Upper lobe of left lung (tissue), 4 donors: ENCODE measurements at regions not wholly inside any gene's neighbourhood (a gene's known extent, or its start where the extent isn't known, plus 50 kb on each side); places are given as distances from the start of the nearest gene placed in this dataset.

ENCODE experiments used
- POLR2AphosphoS5 ChIP-seq, 2 donors: sonication (generic); formaldehyde crosslinking; IDR thresholded peaks; one replicate each; pipeline ENCODE4 v1.5.1; 2017; ENCODE audit warnings: antibody characterized with exemption in 2 of 2
- TF ChIP-seq, protein P1 (sequence below), 6 experiments: fragments of 450-650 bp in 4 of 6; fragments of 200-600 bp in 2 of 6; sonication (generic) in 2 of 6; IDR thresholded peaks; one replicate each; pipeline ENCODE4 v1.5.1; 2016 to 2019; ENCODE audit warnings: antibody characterized with exemption in 6 of 6

DNA sequence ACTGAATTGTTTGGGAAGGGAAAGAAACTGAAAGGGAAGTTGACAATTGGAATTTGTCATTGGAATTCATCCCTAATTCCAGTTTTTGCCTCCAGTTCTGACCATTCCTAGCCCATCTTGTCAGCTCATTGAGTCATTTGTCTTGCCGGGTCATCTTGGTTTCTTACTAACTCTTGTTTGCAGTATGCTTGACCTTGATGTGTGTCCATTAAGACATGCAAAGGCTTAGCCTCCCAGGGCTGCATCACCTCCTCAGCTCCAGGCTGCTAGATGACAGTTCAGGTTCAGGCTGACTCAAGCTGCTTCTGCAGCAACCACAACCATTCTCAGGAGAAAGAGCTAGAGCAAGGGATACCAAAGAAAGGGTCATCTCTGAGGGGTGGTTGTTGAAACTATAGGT lies 151.3 kb upstream of the PTGFR start:
- TF ChIP-seq, protein P1, sequence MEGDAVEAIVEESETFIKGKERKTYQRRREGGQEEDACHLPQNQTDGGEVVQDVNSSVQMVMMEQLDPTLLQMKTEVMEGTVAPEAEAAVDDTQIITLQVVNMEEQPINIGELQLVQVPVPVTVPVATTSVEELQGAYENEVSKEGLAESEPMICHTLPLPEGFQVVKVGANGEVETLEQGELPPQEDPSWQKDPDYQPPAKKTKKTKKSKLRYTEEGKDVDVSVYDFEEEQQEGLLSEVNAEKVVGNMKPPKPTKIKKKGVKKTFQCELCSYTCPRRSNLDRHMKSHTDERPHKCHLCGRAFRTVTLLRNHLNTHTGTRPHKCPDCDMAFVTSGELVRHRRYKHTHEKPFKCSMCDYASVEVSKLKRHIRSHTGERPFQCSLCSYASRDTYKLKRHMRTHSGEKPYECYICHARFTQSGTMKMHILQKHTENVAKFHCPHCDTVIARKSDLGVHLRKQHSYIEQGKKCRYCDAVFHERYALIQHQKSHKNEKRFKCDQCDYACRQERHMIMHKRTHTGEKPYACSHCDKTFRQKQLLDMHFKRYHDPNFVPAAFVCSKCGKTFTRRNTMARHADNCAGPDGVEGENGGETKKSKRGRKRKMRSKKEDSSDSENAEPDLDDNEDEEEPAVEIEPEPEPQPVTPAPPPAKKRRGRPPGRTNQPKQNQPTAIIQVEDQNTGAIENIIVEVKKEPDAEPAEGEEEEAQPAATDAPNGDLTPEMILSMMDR (IDR thresholded peaks at IDR 0.05): no peak
- TF ChIP-seq POLR2AphosphoS5 (IDR thresholded peaks at IDR 0.05): no peak
